ENCODE measurements at regions not wholly inside any gene's neighbourhood (a gene's known extent, or its start where the extent isn't known, plus 50 kb on each side); places are given as distances from the start of the nearest gene placed in this dataset.
"Not testable (repeated sequence)": the region's sequence is repeated elsewhere in the genome, so short reads cannot be mapped to it uniquely, and the experiment has no call there.

DNA sequence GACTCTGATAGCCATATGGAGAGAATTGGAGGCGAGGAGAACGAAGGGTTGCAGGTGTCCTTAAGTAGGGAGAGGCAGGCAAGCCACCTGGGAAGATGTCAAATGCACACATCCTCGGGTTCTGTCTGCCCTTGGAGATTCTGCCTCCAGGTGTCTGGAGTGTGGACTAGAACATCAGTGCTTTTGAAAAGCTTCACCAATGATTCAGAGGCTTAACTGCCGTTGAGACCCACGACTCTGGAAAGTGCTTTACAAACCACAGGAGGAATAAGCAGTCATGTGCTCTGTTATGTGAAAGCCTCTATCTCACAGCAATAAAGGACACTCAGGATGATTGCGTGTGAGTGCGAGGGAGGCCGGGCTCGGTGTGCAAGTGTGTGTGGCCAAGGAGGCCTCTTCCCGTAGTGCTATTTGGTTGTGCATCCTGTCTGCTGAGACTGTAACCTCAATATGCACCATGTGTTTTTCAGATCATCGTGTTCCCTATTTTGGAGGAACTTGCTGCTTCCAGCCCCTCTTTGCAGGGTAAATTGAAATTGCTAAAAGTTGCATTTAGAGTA lies 100.9 kb downstream of the TBC1D26 start:
- H3K4me3 ChIP-seq (ENCODE audit: low read length in 2 of 2); H3K36me3 ChIP-seq (ENCODE audit: control insufficient read depth in 1 of 2, insufficient read depth in 2 of 2, low read length in 1 of 2); H3K27me3 ChIP-seq (ENCODE audit: control insufficient read depth in 1 of 2, insufficient read depth in 2 of 2, low read length in 1 of 2); H3K27ac ChIP-seq (ENCODE audit: low read depth in 1 of 2, low read length in 2 of 2); DNase-seq; ATAC-seq (ENCODE audit: low FRiP score); intact Hi-C loops (cut with DNase I); H3K9me3 ChIP-seq (ENCODE audit: control insufficient read depth, low read length); H3K4me1 ChIP-seq (ENCODE audit: control insufficient read depth in 1 of 2, insufficient read depth in 2 of 2, low read length in 2 of 2): not testable (repeated sequence)
- WGBS, 2 donors, result 91 to 93% methylated on average over 11 of the region's 11 CpGs

DNA sequence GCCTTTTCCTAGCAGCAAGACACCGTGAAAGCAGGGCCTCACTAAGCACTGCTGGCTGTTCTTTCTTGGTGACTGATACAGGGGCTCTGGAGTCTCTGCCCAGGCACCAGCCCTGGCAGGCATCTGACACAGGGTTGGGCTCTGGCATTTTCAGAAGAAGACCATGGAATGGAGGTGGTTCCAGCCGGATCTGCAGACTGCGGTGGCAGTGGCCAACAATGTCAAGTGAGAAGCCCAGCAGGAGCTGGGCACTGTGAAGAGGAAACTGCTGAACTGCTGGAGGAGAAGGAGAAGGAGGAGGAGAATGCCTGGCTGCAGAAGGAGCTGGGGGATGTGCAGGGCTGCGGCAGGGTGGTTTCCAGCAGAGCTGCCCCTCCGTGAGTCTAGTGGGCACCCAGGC lies 101.8 kb downstream of the TBC1D26 start:
- H3K27me3 ChIP-seq (ENCODE audit: control insufficient read depth in 1 of 2, insufficient read depth in 2 of 2, low read length in 1 of 2); H3K4me3 ChIP-seq (ENCODE audit: low read length in 2 of 2); H3K27ac ChIP-seq (ENCODE audit: low read depth in 1 of 2, low read length in 2 of 2); H3K4me1 ChIP-seq (ENCODE audit: control insufficient read depth in 1 of 2, insufficient read depth in 2 of 2, low read length in 2 of 2); intact Hi-C loops (cut with DNase I); H3K36me3 ChIP-seq (ENCODE audit: control insufficient read depth in 1 of 2, insufficient read depth in 2 of 2, low read length in 1 of 2); ATAC-seq (ENCODE audit: low FRiP score); H3K9me3 ChIP-seq (ENCODE audit: control insufficient read depth, low read length); DNase-seq: not testable (repeated sequence)
- 4 to 25% methylated on average over 2 to 5 of the region's 5 CpGs for WGBS, 2 donors

DNA sequence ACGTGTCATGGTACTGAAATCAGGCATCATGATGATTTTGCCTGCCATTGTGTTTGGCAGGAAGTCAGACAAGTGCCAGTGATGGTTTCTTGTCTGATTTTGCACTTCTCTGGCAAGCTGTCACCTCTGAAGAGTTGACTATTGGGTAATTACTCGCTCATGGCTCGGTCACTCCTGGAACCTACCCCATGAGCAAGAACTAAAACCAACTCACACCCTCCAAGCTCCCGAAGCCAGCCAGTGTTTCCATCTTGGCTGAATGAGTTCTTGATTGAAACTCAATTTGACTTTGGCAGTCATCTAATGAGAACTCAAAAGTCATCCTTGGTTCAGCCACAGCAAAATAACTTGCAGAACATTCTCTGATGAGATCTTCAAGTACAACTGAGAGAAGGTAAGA lies 103.4 kb downstream of the TBC1D26 start:
- 88 to 91% methylated on average over 4 of the region's 4 CpGs for WGBS, 2 donors
- H3K4me3 ChIP-seq (ENCODE audit: low read length in 2 of 2); H3K27me3 ChIP-seq (ENCODE audit: control insufficient read depth in 1 of 2, insufficient read depth in 2 of 2, low read length in 1 of 2); H3K4me1 ChIP-seq (ENCODE audit: control insufficient read depth in 1 of 2, insufficient read depth in 2 of 2, low read length in 2 of 2); H3K36me3 ChIP-seq (ENCODE audit: control insufficient read depth in 1 of 2, insufficient read depth in 2 of 2, low read length in 1 of 2); DNase-seq; H3K9me3 ChIP-seq (ENCODE audit: control insufficient read depth, low read length); H3K27ac ChIP-seq (ENCODE audit: low read depth in 1 of 2, low read length in 2 of 2); intact Hi-C loops (cut with DNase I); ATAC-seq (ENCODE audit: low FRiP score): not testable (repeated sequence)

DNA sequence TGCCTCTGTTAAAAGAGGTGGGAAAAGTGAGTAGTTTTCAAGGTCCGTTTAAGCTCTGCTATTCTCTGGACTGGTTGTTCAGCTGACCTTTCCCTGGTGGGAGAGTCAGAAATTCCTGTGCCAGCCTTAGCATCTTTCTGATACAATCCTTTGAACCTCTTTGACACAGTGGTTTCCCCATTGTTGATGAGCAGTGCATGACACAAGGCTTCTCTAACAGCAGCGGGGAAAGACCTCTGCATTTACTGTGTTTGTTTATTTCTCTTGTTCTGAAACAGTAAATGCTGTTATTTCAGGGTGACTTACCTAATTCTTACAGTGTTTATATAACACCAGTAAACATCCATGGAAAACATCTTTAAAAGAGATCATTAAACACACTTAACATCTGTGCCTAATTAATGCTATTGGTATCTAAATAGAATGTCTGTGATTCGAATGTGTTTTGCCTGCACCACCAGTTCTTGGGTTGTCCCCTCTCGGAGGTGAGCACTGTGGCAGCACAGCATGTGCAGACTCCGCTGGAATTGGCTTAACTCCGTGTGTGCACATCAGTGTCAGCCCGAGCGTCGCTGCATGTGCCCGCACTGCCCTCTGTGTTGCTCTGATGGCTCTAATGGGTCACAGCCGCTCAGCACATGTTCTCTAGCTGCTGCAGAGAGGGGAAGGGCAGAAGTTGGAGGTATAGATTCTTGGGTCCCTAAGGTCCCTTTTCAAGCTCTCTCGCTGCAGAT lies 104.3 kb downstream of the TBC1D26 start:
- H3K27ac ChIP-seq (ENCODE audit: low read depth in 1 of 2, low read length in 2 of 2); ATAC-seq (ENCODE audit: low FRiP score); intact Hi-C loops (cut with DNase I); H3K36me3 ChIP-seq (ENCODE audit: control insufficient read depth in 1 of 2, insufficient read depth in 2 of 2, low read length in 1 of 2); H3K4me3 ChIP-seq (ENCODE audit: low read length in 2 of 2); H3K4me1 ChIP-seq (ENCODE audit: control insufficient read depth in 1 of 2, insufficient read depth in 2 of 2, low read length in 2 of 2); H3K27me3 ChIP-seq (ENCODE audit: control insufficient read depth in 1 of 2, insufficient read depth in 2 of 2, low read length in 1 of 2); DNase-seq; H3K9me3 ChIP-seq (ENCODE audit: control insufficient read depth, low read length): not testable (repeated sequence)
- 47 to 67% methylated on average over 3 to 9 of the region's 12 CpGs for WGBS, 2 donors

DNA sequence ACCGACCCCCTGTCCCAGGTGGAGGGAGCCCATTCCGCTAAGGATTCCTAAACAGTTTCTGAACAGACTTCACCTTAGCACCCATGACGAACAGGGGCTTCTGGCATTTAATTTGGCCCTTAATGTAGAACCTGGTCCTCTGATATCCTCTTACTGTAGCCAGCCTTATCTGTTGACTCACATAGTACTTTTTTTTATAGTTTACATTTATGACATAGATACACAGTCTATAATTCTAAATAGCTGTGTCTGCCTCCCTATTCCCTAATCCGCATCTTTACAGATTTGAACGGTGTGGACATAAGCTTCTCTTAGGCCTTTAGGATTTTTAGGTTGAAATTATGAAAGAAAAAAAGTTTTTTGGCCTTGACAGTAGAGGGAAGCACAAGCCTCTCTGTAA lies 104.9 kb downstream of the TBC1D26 start:
- WGBS, 2 donors, result 80 to 91% methylated on average over 5 of the region's 5 CpGs
- ATAC-seq (ENCODE audit: low FRiP score); intact Hi-C loops (cut with DNase I); H3K36me3 ChIP-seq (ENCODE audit: control insufficient read depth in 1 of 2, insufficient read depth in 2 of 2, low read length in 1 of 2); H3K4me1 ChIP-seq (ENCODE audit: control insufficient read depth in 1 of 2, insufficient read depth in 2 of 2, low read length in 2 of 2); DNase-seq; H3K27me3 ChIP-seq (ENCODE audit: control insufficient read depth in 1 of 2, insufficient read depth in 2 of 2, low read length in 1 of 2); H3K9me3 ChIP-seq (ENCODE audit: control insufficient read depth, low read length); H3K27ac ChIP-seq (ENCODE audit: low read depth in 1 of 2, low read length in 2 of 2); H3K4me3 ChIP-seq (ENCODE audit: low read length in 2 of 2): not testable (repeated sequence)

DNA sequence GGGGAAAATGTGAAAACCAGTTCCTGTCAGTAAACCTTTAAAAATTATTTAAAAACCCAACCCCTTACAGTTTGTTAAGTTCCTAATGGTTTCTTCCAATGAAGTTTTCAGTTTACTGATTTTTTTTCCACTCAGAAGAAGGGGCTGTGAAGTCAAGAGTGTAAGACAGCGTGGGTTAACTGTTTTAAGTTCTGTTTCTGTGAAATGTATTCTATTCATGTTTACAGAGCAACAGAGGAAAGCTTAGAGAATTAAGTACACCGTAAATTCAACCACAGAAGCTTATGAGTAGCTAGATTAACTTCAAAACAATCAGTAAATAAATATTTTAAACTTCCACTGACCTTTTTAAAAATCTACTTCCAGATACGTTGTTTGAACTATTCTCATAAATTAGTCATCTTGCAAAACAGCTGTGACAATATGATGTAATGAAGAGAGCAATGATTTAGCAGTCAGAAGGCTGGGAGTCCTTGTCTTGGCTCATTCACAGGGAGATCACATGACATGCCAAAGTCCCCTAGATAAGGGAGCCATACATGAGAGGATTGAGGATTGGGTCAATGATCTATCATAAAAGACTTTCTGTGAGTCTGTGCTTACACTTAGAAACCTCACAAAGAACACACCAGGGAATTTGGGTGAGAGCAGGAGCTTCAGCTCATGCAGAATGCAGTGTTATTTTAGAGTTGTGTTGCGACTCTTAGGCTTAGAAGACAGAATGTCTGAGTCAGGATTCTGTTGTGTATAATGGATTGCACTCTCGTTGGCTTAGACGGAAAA lies 97.3 kb upstream of the ADORA2B start:
- ATAC-seq (ENCODE audit: low FRiP score), result peak; percentile 52
- WGBS, 2 donors, result 23 to 39% methylated on average over 3 to 5 of the region's 6 CpGs
- intact Hi-C loops (cut with DNase I); H3K27me3 ChIP-seq (ENCODE audit: control insufficient read depth in 1 of 2, insufficient read depth in 2 of 2, low read length in 1 of 2); H3K36me3 ChIP-seq (ENCODE audit: control insufficient read depth in 1 of 2, insufficient read depth in 2 of 2, low read length in 1 of 2); DNase-seq; H3K27ac ChIP-seq (ENCODE audit: low read depth in 1 of 2, low read length in 2 of 2); H3K4me1 ChIP-seq (ENCODE audit: control insufficient read depth in 1 of 2, insufficient read depth in 2 of 2, low read length in 2 of 2); H3K4me3 ChIP-seq (ENCODE audit: low read length in 2 of 2); H3K9me3 ChIP-seq (ENCODE audit: control insufficient read depth, low read length): not testable (repeated sequence)

DNA sequence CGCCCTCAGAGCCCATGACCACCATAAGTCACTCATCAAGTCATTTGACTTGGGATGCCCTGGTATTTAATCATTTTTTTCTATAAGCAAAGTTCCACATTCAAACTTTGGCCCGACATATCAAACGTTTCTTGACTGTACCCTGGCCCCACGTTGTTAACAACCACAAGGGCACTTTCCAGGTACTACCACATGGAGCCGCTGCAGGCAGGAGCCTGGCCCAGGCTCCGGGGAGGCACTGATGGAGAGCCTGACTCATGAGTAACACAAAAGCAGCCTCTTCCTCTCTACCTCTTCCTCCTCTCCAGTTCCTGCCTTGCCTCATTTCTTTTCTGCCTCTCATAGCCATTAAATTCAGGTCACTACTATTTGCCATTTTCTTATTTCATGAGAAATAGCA lies 95.9 kb upstream of the ADORA2B start:
- H3K9me3 ChIP-seq (ENCODE audit: control insufficient read depth, low read length); intact Hi-C loops (cut with DNase I); H3K36me3 ChIP-seq (ENCODE audit: control insufficient read depth in 1 of 2, insufficient read depth in 2 of 2, low read length in 1 of 2); H3K4me1 ChIP-seq (ENCODE audit: control insufficient read depth in 1 of 2, insufficient read depth in 2 of 2, low read length in 2 of 2); ATAC-seq (ENCODE audit: low FRiP score); H3K4me3 ChIP-seq (ENCODE audit: low read length in 2 of 2); H3K27me3 ChIP-seq (ENCODE audit: control insufficient read depth in 1 of 2, insufficient read depth in 2 of 2, low read length in 1 of 2); H3K27ac ChIP-seq (ENCODE audit: low read depth in 1 of 2, low read length in 2 of 2): not testable (repeated sequence)
- DNase-seq, result peak in 1 of 2 donors; percentile 59
- WGBS, 2 donors, result 8 to 28% methylated on average over 5 to 6 of the region's 6 CpGs

DNA sequence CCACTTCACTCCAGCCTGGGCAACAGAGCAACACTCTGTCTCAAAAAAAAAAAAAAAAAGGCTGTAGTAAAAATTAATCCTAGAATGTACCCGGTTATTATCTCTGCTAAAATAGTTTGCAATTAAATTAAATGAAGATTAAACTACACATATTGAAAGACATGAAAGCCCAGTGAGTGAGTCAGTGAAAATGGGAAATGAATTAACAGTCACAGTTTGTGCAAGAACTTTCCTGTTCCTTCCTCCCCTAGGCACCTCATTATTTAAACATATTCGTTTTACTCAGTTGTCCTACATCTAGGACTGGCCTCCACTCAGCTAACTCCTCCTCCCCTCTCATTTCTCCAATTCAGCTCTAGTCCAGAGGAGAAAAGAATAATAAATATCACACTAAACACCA lies 94.9 kb upstream of the ADORA2B start:
- H3K27me3 ChIP-seq (ENCODE audit: control insufficient read depth in 1 of 2, insufficient read depth in 2 of 2, low read length in 1 of 2); H3K4me1 ChIP-seq (ENCODE audit: control insufficient read depth in 1 of 2, insufficient read depth in 2 of 2, low read length in 2 of 2); H3K27ac ChIP-seq (ENCODE audit: low read depth in 1 of 2, low read length in 2 of 2); DNase-seq; intact Hi-C loops (cut with DNase I); H3K4me3 ChIP-seq (ENCODE audit: low read length in 2 of 2); H3K36me3 ChIP-seq (ENCODE audit: control insufficient read depth in 1 of 2, insufficient read depth in 2 of 2, low read length in 1 of 2); H3K9me3 ChIP-seq (ENCODE audit: control insufficient read depth, low read length); ATAC-seq (ENCODE audit: low FRiP score): not testable (repeated sequence)
- 59 to 69% methylated on average over 2 of the region's 2 CpGs for WGBS, 2 donors

DNA sequence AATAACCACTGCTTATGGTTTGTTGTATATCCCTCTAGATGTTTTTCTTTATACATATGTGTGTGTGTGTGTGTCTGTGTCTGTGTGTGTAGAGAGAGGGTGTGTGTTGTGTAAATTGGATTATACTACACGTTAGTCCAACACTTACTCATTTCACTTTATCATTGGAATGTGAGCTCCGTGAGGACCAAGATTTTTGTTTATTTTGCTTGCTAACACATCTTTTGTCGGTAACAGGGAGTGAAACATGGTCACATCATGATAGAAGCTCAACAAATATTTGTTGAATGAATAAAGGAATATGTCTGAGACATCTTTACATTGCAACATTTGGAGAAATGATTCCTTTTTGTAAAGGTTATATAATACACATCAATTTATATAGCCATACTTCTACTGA lies 94.2 kb upstream of the ADORA2B start:
- WGBS, 2 donors, result 23 to 34% methylated on average over 3 of the region's 3 CpGs
- H3K9me3 ChIP-seq (ENCODE audit: control insufficient read depth, low read length); ATAC-seq (ENCODE audit: low FRiP score); H3K4me1 ChIP-seq (ENCODE audit: control insufficient read depth in 1 of 2, insufficient read depth in 2 of 2, low read length in 2 of 2); H3K27ac ChIP-seq (ENCODE audit: low read depth in 1 of 2, low read length in 2 of 2); H3K4me3 ChIP-seq (ENCODE audit: low read length in 2 of 2); H3K27me3 ChIP-seq (ENCODE audit: control insufficient read depth in 1 of 2, insufficient read depth in 2 of 2, low read length in 1 of 2); H3K36me3 ChIP-seq (ENCODE audit: control insufficient read depth in 1 of 2, insufficient read depth in 2 of 2, low read length in 1 of 2); DNase-seq; intact Hi-C loops (cut with DNase I): not testable (repeated sequence)

All from aorta (tissue), 5 donors.